ENCODE measurements at regions not wholly inside any gene's neighbourhood (a gene's known extent, or its start where the extent isn't known, plus 50 kb on each side); places are given as distances from the start of the nearest gene placed in this dataset.
"Not testable (repeated sequence)": the region's sequence is repeated elsewhere in the genome, so short reads cannot be mapped to it uniquely, and the experiment has no call there.

DNA sequence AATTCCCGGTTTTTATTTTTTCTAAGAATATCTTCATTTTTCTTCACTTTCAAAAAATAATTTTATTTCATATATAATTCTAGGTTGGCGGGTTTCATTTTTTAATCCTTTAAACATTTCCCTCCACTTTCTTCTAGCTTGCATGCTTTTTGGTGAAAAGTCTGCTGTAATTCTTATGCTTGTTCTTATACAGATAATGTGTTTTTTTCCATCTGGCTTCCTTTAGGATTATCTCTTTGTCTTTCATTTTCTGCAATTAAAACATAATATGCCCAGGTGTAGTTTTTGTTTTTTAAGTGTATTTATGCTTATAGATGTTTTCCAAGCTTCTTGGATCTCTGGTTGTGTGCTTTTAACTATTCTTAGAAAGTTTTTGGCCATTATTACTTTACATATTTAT is 341.3 kb upstream of the SEMA3C start:
- DNase-seq (ENCODE audit: low spot score in 2 of 2), result no peak
- WGBS, 2 donors, result 94 to 95% methylated on average over 2 of the region's 2 CpGs
- no peak overlapping the region for H3K4me3 ChIP-seq (ENCODE audit: low read depth, poor library complexity, severe bottlenecking)
- intact Hi-C loops (cut with DNase I; ENCODE audit: low total_unique reads), result no loop called here
- no peak for TF ChIP-seq POLR2A (IDR thresholded peaks at IDR 0.05)
- TF ChIP-seq, protein P1, sequence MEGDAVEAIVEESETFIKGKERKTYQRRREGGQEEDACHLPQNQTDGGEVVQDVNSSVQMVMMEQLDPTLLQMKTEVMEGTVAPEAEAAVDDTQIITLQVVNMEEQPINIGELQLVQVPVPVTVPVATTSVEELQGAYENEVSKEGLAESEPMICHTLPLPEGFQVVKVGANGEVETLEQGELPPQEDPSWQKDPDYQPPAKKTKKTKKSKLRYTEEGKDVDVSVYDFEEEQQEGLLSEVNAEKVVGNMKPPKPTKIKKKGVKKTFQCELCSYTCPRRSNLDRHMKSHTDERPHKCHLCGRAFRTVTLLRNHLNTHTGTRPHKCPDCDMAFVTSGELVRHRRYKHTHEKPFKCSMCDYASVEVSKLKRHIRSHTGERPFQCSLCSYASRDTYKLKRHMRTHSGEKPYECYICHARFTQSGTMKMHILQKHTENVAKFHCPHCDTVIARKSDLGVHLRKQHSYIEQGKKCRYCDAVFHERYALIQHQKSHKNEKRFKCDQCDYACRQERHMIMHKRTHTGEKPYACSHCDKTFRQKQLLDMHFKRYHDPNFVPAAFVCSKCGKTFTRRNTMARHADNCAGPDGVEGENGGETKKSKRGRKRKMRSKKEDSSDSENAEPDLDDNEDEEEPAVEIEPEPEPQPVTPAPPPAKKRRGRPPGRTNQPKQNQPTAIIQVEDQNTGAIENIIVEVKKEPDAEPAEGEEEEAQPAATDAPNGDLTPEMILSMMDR (IDR thresholded peaks at IDR 0.05), result no peak

DNA sequence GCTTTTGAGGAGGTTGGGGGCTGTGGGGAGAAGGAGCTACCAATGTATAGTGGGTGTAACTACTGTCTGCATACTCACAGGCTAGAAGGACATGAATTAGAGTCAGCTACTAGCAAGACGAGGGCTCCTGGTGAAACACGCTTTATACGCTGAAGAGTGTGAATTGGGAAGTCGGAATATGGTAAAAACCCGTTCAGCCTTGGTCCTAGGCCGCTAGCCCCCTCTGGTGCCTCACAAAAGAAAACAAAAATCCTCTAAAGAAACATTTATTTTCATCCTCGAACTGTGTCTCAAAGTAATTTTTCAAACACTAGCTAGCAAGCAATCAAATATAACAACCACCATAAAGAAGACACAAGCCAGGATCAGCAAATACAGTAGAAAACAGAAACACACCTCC is 338.1 kb upstream of the SEMA3C start:
- no peak overlapping the region for H3K4me3 ChIP-seq (ENCODE audit: low read depth, poor library complexity, severe bottlenecking)
- TF ChIP-seq POLR2A (IDR thresholded peaks at IDR 0.05), result no peak
- TF ChIP-seq, protein P1 (IDR thresholded peaks at IDR 0.05), result no peak
- 62 to 63% methylated on average over 7 of the region's 7 CpGs for WGBS, 2 donors
- no peak for DNase-seq (ENCODE audit: low spot score in 2 of 2)
- intact Hi-C loops (cut with DNase I; ENCODE audit: low total_unique reads), result no loop called here

DNA sequence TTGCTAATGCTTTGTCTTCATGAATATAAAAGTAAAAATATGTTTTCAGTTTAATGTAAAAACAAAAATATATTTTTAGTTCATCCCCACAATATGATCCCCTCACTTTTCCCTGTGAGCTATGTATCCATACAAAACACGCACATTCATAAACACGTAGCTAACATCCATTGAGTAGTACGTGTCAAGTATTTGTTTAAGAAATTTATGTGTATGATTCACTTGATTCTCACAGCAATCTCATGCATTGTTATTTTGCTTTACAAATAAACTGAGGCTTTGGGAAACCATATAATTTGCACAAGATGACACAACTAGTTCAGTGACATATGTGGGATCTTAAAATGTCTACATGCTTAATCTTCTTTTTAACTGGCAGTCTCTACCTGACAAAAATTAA is 329.6 kb upstream of the SEMA3C start:
- DNase-seq (ENCODE audit: low spot score in 2 of 2), result no peak
- TF ChIP-seq, protein P1 (IDR thresholded peaks at IDR 0.05), result no peak
- no peak for TF ChIP-seq POLR2A (IDR thresholded peaks at IDR 0.05)
- intact Hi-C loops (cut with DNase I; ENCODE audit: low total_unique reads), result no loop called here
- 91 to 94% methylated on average over 3 of the region's 3 CpGs for WGBS, 2 donors
- no peak overlapping the region for H3K4me3 ChIP-seq (ENCODE audit: low read depth, poor library complexity, severe bottlenecking)

DNA sequence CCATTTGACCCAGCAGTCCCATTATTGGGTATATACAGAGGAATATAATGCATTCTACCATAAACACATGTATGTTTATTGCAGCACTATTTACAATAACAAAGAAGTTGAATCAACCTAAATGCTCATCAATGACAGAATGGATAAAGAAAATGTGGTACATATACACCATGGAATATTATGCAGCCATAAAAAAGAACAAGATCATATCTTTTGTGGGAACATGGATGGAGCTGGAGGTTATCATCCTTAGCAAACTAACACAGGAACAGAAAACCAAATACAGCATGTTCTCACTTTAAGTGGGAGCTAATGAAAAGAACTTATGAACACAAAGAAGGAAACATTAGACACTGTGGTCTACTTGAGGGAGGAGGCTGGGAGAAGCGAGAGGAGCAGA is 328.5 kb upstream of the SEMA3C start:
- H3K4me3 ChIP-seq (ENCODE audit: low read depth, poor library complexity, severe bottlenecking); intact Hi-C loops (cut with DNase I; ENCODE audit: low total_unique reads); DNase-seq (ENCODE audit: low spot score in 2 of 2): not testable (repeated sequence)
- WGBS, 2 donors, result 94 to 97% methylated on average over 1 of the region's 1 CpG

DNA sequence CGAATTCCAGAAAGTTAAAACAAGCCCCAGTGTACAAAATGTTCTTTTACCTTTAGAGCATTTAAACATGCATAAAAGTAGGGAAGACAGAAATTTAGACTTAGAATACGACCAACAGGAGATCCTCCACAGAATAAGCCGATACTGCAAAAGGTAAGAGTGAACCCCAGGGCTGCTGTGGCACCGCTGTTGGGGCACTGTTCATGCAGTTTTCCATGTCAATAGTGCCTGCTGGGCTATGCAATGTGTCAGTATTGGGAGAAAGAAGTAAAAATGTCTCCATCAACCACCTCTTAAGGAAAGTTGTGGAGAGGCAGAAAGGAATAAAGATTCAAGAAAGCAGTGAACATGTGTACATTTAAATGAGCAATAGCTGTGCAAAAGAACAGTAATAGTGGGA is 326.5 kb upstream of the SEMA3C start:
- intact Hi-C loops (cut with DNase I; ENCODE audit: low total_unique reads), result no loop called here
- WGBS, 2 donors, result 81 to 87% methylated on average over 4 of the region's 4 CpGs
- H3K4me3 ChIP-seq (ENCODE audit: low read depth, poor library complexity, severe bottlenecking), result no peak overlapping the region
- no peak for DNase-seq (ENCODE audit: low spot score in 2 of 2)
- TF ChIP-seq POLR2A (IDR thresholded peaks at IDR 0.05), result no peak
- TF ChIP-seq, protein P1 (IDR thresholded peaks at IDR 0.05), result no peak

DNA sequence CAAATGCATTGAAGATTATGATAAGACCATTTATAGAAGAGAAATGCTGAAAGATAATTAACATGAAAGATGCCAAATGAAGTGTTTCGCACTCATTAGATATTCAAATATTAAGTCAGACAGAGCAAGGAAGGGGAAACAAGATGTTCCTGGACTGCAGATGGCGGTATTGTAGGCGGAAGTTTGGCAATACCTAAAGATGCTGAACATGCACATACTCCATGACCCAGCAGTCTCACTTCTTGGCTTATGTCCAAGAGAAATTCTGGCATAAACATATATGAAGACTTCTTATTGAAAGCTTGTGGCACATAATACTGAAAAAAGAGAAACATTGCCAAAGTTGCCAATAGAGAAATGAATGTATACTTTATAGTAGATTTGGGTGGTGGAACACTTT is 325.4 kb upstream of the SEMA3C start:
- no peak overlapping the region for H3K4me3 ChIP-seq (ENCODE audit: low read depth, poor library complexity, severe bottlenecking)
- TF ChIP-seq, protein P1 (IDR thresholded peaks at IDR 0.05), result no peak
- intact Hi-C loops (cut with DNase I; ENCODE audit: low total_unique reads), result no loop called here
- 68 to 71% methylated on average over 3 of the region's 3 CpGs for WGBS, 2 donors
- DNase-seq (ENCODE audit: low spot score in 2 of 2), result no peak
